Gastroesophageal sphincter (tissue), 4 donors: ENCODE measurements at regions not wholly inside any gene's neighbourhood (a gene's known extent, or its start where the extent isn't known, plus 50 kb on each side); places are given as distances from the start of the nearest gene placed in this dataset.
A peak's percentile ranks its signal among the peaks of the same experiment; 100 is the strongest.

Experiments
- ATAC-seq: fragments of 150-250 bp; one replicate; pipeline ENCODE4 v1.9.1; 2016; ENCODE audit warnings: mild to moderate bottlenecking, moderate library complexity
- H3K27ac ChIP-seq, 4 donors: fragments of 200-600 bp; sonication (generic) in 3 of 4; 1 replicate in 3 of 4; 2 replicates in 1 of 4; pipeline ENCODE4 v1.5.1; 2016 to 2019
- H3K27me3 ChIP-seq: fragments of 200-600 bp; sonication (generic); one replicate; pipeline ENCODE4 v1.5.1; 2019
- H3K36me3 ChIP-seq, 2 donors: fragments of 200-600 bp; sonication (generic); one replicate each; pipeline ENCODE4 v1.5.1; 2019; ENCODE audit warnings: control low read depth in 1 of 2
- H3K4me1 ChIP-seq, 3 donors: fragments of 200-600 bp; sonication (generic); 1 replicate in 2 of 3; 2 replicates in 1 of 3; pipeline ENCODE4 v1.5.1; 2016 to 2019; ENCODE audit warnings: control low read depth in 2 of 3
- H3K4me3 ChIP-seq, 2 donors: fragments of 200-600 bp; sonication (generic); one replicate each; pipeline ENCODE4 v1.5.1; 2019; ENCODE audit warnings: mild to moderate bottlenecking in 1 of 2, moderate library complexity in 1 of 2
- H3K9me3 ChIP-seq, 3 donors: fragments of 200-600 bp; sonication (generic); one replicate each; pipeline ENCODE4 v1.5.1; 2017 to 2019; ENCODE audit warnings: control low read depth in 2 of 3
- EP300 ChIP-seq: sonication (generic); formaldehyde crosslinking; IDR thresholded peaks from one replicate; pipeline ENCODE4 v1.6.1; 2017; ENCODE audit warnings: antibody characterized with exemption, mild to moderate bottlenecking
- POLR2A ChIP-seq, 2 donors: fragments of 450-650 bp; IDR thresholded peaks; one replicate each; pipeline ENCODE4 v1.6.1; 2017; ENCODE audit warnings: antibody characterized with exemption in 2 of 2, mild to moderate bottlenecking in 2 of 2, moderate library complexity in 1 of 2
- POLR2AphosphoS5 ChIP-seq: sonication (generic); formaldehyde crosslinking; IDR thresholded peaks from one replicate; pipeline ENCODE4 v1.6.1; 2017; ENCODE audit warnings: antibody characterized with exemption
- WGBS, 2 donors: methylation state at CpG; one replicate each; pipeline ENCODE4 v1.1.5; 2018; ENCODE audit warnings: low coverage in 1 of 2; 5-methylcytosine and 5-hydroxymethylcytosine counted together
- TF ChIP-seq, protein P1 (sequence below), 4 experiments: fragments of 200-600 bp in 2 of 4; fragments of 450-650 bp in 2 of 4; sonication (generic) in 1 of 4; IDR thresholded peaks; one replicate each; pipeline ENCODE4 v1.5.1; 2017 to 2019; ENCODE audit warnings: antibody characterized with exemption in 4 of 4, mild to moderate bottlenecking in 2 of 4, moderate library complexity in 2 of 4

DNA sequence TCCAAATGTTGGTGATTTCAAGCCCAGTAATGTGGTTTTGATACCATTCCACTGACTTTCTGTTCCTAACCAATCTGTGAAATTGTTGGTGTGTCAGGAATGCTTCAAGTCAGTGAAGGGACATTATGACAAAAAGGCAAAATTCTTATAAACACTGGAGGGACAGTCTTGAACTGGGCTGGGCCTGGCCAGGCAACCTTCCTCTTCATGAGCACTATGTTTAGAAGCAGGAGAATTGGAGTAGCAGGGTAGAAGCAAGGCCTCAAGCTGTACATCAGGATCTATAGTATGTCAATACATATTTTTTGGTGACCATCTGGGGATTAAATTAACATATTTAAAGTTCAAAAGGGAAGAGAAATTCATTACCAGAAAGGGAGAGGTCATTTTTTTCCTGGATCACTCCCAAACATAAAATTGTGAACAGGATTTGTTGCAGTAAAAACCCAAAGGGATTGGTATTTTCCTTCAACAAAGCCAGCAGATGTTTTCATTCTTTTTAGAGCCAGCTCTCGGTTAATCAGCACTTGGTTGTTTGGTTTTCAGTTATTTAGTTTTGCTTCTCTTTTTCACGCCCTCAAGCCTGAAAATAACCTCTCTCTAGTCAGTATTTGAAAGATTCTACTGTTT lies 77.9 kb upstream of the PIK3R1 start:
- peak; percentile 28 for ATAC-seq
- Histone ChIP-seq H3K36me3 (no peaks in the 10 kb centered on the region), H3K27ac (peak overlapping the region in 3 of 4 donors; percentile 28 to 55 (median 50)), H3K27me3 (no peaks in the 10 kb centered on the region), H3K4me3 (no peak overlapping the region), H3K4me1 (peaks cover 4 to 20% (median 5%) of the 10 kb centered on the region in 3 donors), H3K9me3 (no peaks in the 10 kb centered on the region)
- WGBS, 2 donors = 17 to 25% methylated on average over 2 of the region's 2 CpGs
- TF ChIP-seq POLR2AphosphoS5 (no peak), POLR2A (IDR thresholded peaks at IDR 0.05) (no peak), EP300 (no peak)
- TF ChIP-seq, protein P1, sequence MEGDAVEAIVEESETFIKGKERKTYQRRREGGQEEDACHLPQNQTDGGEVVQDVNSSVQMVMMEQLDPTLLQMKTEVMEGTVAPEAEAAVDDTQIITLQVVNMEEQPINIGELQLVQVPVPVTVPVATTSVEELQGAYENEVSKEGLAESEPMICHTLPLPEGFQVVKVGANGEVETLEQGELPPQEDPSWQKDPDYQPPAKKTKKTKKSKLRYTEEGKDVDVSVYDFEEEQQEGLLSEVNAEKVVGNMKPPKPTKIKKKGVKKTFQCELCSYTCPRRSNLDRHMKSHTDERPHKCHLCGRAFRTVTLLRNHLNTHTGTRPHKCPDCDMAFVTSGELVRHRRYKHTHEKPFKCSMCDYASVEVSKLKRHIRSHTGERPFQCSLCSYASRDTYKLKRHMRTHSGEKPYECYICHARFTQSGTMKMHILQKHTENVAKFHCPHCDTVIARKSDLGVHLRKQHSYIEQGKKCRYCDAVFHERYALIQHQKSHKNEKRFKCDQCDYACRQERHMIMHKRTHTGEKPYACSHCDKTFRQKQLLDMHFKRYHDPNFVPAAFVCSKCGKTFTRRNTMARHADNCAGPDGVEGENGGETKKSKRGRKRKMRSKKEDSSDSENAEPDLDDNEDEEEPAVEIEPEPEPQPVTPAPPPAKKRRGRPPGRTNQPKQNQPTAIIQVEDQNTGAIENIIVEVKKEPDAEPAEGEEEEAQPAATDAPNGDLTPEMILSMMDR (IDR thresholded peaks at IDR 0.05) = no peak

DNA sequence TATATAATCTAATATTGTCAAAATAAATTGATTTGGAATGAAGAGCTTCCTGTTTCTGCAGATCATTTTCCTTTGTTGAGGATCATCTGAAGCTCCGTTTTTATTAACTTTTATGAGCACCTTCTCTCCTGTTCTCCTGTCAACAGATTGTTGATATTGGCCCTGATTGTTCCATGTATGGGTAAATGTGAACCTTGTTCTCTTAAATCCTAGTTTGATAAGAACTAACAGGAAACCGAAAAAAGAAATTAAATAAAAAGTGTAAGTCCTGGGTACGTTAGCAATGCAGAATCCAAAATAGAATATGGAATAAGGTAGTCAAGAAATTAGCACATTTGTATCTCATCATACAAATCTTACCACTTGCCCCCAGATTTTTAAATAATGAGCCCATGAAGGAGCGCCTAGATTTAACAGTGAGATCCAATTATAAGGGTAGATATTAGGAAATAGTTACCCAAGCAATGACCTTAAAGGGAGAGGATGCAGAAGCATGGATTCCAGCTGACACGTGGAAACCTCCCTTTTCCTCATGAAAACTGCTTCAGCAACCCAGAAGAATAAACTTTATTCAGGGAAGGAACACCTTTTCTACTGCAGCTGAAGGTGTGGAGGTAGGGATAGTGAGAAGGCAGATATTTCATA lies 80.8 kb upstream of the PIK3R1 start:
- H3K9me3 ChIP-seq = no peaks in the 10 kb centered on the region
- 81 to 87% methylated on average over 2 to 5 of the region's 5 CpGs for WGBS, 2 donors
- H3K4me1 ChIP-seq = peaks cover 4 to 11% (median 5%) of the 10 kb centered on the region in 3 donors
- TF ChIP-seq, protein P1 (IDR thresholded peaks at IDR 0.05) = no peak
- TF ChIP-seq POLR2A (IDR thresholded peaks at IDR 0.05) = no peak
- TF ChIP-seq POLR2AphosphoS5 = no peak
- no peak for TF ChIP-seq EP300
- no peak overlapping the region for H3K4me3 ChIP-seq
- no peaks in the 10 kb centered on the region for H3K36me3 ChIP-seq
- H3K27me3 ChIP-seq = no peaks in the 10 kb centered on the region
- no peak overlapping the region for H3K27ac ChIP-seq
- ATAC-seq = no peak

DNA sequence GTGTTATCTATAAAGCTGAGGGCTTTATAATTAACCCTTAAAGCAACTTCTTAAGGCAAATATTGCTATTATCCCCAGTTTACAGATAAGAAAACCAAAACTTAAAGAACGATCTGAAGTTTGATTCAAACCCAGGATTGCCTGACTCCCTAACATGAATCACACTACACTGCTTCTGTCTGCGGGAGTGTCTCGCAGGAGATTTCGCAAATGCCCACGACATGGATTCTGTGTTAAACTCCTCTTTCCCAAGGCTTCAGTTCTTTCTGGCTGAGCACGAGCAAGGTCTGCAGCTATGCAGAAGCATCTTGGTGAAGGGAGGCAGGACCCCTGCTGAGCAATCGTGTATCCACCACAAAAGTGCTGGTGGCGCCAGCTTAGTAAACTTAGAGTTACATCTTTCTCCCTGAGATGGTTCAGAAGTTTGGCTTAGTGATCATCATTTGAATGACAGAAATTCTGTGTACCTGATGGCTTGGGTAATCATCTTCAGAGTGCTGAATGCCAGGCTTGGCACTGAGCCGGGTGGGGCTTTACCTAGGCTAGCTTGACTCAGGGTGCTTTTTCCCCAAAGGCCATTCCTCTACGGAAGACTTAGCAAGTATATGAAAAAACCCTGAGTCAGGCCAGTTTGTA lies 81.4 kb upstream of the PIK3R1 start:
- TF ChIP-seq POLR2AphosphoS5 (no peak), EP300 (no peak), POLR2A (IDR thresholded peaks at IDR 0.05) (no peak)
- TF ChIP-seq, protein P1 (IDR thresholded peaks at IDR 0.05) = no peak
- WGBS, 2 donors = 83% methylated on average over 9 of the region's 10 CpGs; no CpG with 5 or more reads in 1 of the 2 donors
- ATAC-seq = no peak
- peaks cover 4 to 11% (median 5%) of the 10 kb centered on the region in 3 donors for H3K4me1 ChIP-seq
- H3K9me3 ChIP-seq = no peaks in the 10 kb centered on the region
- H3K27ac ChIP-seq = no peak overlapping the region
- H3K4me3 ChIP-seq = no peak overlapping the region
- no peaks in the 10 kb centered on the region for H3K27me3 ChIP-seq
- no peaks in the 10 kb centered on the region for H3K36me3 ChIP-seq

DNA sequence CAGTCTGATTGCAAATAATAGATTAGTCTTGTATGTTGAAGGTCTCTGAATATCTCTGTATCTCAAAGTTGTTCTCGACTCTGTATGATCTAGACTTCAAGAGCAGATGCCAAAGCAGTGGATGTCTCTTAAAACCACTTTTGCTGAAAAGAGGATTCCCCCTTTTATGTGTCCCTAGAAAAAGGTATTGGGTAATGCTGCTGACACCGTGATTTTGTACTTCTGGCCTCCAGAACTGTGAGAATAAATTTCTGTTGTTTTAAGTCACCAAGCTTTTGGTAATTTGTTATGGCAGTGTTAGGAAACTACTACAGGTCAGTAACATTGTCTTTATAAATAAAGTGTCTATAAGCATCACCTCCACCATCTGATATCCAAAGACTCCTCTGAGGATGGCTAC lies 85.3 kb upstream of the PIK3R1 start:
- ATAC-seq = no peak
- Histone ChIP-seq H3K27me3 (no peaks in the 10 kb centered on the region), H3K9me3 (no peaks in the 10 kb centered on the region), H3K27ac (no peak overlapping the region), H3K4me1 (no peaks in the 10 kb centered on the region), H3K4me3 (no peak overlapping the region), H3K36me3 (no peaks in the 10 kb centered on the region)
- 77 to 88% methylated on average over 2 of the region's 2 CpGs for WGBS, 2 donors
- no peak for TF ChIP-seq POLR2AphosphoS5
- TF ChIP-seq, protein P1 (IDR thresholded peaks at IDR 0.05) = no peak
- no peak for TF ChIP-seq POLR2A (IDR thresholded peaks at IDR 0.05)
- no peak for TF ChIP-seq EP300
